GM10248 (cell line): ENCODE measurements at regions not wholly inside any gene's neighbourhood (a gene's known extent, or its start where the extent isn't known, plus 50 kb on each side); places are given as distances from the start of the nearest gene placed in this dataset.

Experiments
- CTCF ChIA-PET: fragments of 300-600 bp; sonication (Branson Sonifier 250); formaldehyde crosslinking; extraction: SDS; loops from one replicate; lab custom pipeline; 2021; ENCODE audit warnings: antibody characterized with exemption; lab: Yijun Ruan, JAX
- POLR2A ChIA-PET: fragments of 350-650 bp; sonication (Branson Sonifier 250); formaldehyde crosslinking; extraction: SDS; loops from one replicate; lab custom pipeline; 2020; ENCODE audit warnings: antibody characterized with exemption; lab: Yijun Ruan, JAX
- DNase-seq: peaks from one replicate; pipeline ENCODE4 v3.0.0; 2012; ENCODE audit errors: extremely low spot score
- TF ChIP-seq, protein P1 (sequence below): IDR thresholded peaks from 2 replicates; pipeline ENCODE4 v1.5.1; 2012; ENCODE audit warnings: mild to moderate bottlenecking, low read depth; ENCODE audit errors: extremely low read depth, missing control alignments, control extremely low read depth

DNA sequence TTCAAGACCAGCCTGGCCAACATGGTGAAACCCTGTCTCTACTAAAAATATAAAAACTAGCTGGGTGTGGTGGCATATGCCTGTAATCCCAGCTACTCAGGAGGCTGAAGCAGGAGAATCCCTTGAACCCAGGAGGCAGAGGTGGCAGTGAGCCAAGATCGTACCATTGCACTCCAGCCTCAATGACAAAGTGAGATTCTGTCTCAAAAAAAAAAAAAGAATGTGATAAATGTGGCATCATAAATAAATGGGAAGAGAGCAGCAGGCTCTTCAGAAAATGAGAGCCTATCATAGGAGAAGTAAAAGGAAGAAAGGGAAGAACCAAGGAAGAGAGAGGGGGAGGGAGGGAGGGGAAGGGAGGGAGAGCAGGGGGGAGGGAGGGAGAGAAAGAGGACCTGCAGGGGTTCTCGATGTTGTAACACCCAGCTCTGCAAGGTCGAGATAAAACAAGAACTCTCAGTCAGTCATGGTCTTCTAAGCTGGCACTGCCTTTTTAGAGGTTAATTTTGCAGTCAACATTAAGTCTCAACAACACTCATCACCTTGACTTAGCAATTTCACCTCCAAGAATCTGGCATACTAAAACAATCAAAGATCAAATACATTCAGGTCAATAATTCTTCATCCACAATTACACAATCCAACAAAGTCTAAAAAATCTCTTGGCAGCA is 68.7 kb upstream of the SIMC1 start:
- POLR2A ChIA-PET = no interaction called here
- TF ChIP-seq, protein P1, sequence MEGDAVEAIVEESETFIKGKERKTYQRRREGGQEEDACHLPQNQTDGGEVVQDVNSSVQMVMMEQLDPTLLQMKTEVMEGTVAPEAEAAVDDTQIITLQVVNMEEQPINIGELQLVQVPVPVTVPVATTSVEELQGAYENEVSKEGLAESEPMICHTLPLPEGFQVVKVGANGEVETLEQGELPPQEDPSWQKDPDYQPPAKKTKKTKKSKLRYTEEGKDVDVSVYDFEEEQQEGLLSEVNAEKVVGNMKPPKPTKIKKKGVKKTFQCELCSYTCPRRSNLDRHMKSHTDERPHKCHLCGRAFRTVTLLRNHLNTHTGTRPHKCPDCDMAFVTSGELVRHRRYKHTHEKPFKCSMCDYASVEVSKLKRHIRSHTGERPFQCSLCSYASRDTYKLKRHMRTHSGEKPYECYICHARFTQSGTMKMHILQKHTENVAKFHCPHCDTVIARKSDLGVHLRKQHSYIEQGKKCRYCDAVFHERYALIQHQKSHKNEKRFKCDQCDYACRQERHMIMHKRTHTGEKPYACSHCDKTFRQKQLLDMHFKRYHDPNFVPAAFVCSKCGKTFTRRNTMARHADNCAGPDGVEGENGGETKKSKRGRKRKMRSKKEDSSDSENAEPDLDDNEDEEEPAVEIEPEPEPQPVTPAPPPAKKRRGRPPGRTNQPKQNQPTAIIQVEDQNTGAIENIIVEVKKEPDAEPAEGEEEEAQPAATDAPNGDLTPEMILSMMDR = no peak
- no peak for DNase-seq
- CTCF ChIA-PET = interaction anchor here (1.2 kb wide), 1 partner anchor 409 kb away, joined by 3 read pairs; no protein-coding TSS in a partner anchor

DNA sequence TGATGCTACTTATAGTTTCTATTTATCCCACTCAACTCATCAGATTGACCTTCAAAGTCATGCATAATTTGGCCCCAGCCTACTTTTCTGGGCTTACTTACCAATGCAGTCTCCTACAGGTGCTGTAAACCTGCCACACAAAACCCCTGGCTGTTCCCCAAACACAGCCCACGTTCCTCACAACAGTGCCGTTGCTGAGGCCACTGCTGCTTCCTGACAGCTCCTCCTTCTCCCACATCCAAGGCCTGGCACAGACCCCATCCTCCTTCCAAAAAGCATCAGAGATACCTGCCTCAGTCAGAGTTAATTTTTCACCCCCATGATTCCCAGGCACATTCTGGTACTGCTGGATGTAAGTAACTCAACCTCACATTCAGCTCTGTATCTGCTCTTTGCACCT is 68.1 kb upstream of the SIMC1 start:
- POLR2A ChIA-PET = no interaction called here

GRCh38 chr5:176171171-176171760 is 67.0 kb upstream of the SIMC1 start:
- TF ChIP-seq, protein P1 = no peak
- ChIA-PET CTCF (no interaction called here), POLR2A (no interaction called here)
- no peak for DNase-seq

More for the DNA sequence above, 68.1 kb upstream of the SIMC1 start:
- TF ChIP-seq, protein P1 = no peak
- DNase-seq = no peak
- CTCF ChIA-PET = interaction anchor here (1.2 kb wide), 1 partner anchor 409 kb away, joined by 3 read pairs; no protein-coding TSS in a partner anchor

DNA sequence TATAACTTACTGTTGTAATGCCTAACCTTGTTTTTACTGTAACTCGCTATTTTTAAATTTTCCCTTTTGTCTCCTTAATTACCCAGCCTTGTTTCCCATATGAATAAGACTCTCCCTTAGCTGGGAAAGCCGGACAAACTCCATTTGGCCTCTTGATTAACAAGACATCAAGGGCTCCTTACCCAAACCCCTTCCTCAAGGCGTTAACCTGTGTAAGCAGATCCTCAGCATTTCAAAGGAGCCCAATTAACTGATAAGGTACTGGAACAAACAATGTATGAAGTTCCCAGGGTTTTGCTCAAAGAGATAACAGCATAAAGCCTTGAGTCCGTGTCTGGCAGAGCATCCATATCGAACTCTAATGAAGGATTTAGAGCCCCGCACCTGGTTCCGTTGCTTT is 66.0 kb upstream of the SIMC1 start:
- ChIA-PET CTCF (no interaction called here), POLR2A (no interaction called here)
- TF ChIP-seq, protein P1 = no peak
- DNase-seq = no peak

DNA sequence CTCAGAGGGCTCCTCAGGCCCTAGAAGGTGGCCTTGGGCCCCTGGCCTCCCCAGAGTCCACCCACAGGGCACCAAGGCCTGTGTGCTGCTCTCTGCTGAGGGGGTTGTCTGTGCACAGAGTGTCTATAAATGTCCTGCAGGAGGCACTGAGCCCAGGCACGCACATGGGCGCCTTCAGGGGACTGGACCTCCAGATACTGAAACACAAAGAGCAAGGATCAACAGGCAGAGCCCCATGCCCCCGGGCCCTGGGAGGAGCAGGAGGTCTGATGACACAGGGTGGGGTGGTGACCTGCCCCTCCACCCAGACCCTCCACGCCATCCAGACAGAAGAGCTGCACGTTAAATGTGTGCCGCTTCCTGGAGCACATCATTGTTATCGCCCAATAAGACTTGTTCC is 64.6 kb upstream of the SIMC1 start:
- POLR2A ChIA-PET = no interaction called here
- CTCF ChIA-PET = no interaction called here
- DNase-seq = no peak
- TF ChIP-seq, protein P1 = no peak

DNA sequence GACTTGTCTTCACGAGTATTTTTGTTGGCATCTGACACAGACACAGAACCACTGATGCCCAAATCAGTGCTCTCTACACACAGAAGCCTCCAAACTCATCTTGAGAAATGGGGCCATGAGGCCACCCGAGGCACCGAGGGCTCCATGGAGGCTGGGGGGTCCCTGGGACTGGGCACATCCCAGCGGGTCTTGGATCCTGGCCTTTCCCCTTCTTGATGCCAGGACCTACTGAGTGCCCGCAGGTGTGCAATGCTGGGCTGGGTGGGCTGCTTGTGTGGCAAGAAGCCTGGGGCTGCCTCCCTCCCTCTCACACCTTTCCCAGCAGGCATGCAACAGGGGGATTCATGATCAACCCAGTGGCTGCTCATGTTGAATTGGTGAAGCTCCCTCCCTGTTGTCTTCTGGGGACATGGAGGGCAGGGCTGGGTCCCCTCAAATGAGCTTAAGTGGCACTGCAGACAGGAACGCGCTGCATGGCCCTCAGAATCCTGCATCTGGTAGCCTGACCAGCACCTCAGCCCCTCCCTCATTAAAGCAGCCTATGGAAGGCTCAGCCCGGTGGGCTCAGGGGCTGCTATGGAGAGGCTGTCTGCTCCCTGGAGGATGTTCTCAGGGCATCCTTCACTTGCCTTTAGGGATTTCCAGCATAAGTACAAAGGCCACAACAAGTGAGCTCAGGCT is 63.7 kb upstream of the SIMC1 start:
- ChIA-PET POLR2A (no interaction called here), CTCF (no interaction called here)
- DNase-seq = no peak
- TF ChIP-seq, protein P1 = no peak
